ENCODE measurements at regions not wholly inside any gene's neighbourhood (a gene's known extent, or its start where the extent isn't known, plus 50 kb on each side); places are given as distances from the start of the nearest gene placed in this dataset.
"Not testable (repeated sequence)": the region's sequence is repeated elsewhere in the genome, so short reads cannot be mapped to it uniquely, and the experiment has no call there.

- Histone ChIP-seq H3K4me3 (no peak overlapping the region), H3K27ac (no peak overlapping the region), H3K4me1 (ENCODE audit: low read depth) (no peaks in the 10 kb centered on the region), H3K36me3 (no peaks in the 10 kb centered on the region), H3K27me3 (no peaks in the 10 kb centered on the region), H3K9me3 (ENCODE audit: low read depth) (no peaks in the 10 kb centered on the region)
- TF ChIP-seq, protein P1, sequence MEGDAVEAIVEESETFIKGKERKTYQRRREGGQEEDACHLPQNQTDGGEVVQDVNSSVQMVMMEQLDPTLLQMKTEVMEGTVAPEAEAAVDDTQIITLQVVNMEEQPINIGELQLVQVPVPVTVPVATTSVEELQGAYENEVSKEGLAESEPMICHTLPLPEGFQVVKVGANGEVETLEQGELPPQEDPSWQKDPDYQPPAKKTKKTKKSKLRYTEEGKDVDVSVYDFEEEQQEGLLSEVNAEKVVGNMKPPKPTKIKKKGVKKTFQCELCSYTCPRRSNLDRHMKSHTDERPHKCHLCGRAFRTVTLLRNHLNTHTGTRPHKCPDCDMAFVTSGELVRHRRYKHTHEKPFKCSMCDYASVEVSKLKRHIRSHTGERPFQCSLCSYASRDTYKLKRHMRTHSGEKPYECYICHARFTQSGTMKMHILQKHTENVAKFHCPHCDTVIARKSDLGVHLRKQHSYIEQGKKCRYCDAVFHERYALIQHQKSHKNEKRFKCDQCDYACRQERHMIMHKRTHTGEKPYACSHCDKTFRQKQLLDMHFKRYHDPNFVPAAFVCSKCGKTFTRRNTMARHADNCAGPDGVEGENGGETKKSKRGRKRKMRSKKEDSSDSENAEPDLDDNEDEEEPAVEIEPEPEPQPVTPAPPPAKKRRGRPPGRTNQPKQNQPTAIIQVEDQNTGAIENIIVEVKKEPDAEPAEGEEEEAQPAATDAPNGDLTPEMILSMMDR (IDR thresholded peaks at IDR 0.05; ENCODE audit: low read depth, low read length) = no peak
- DNase-seq (ENCODE audit: low read depth in 1 of 2, low spot score in 1 of 2) = no peak
These were observed 173.0 kb downstream of the SOD2 start for GRCh38 chr6:159520002-159520401.

- not testable (repeated sequence) for H3K4me1 ChIP-seq (ENCODE audit: low read depth); H3K27me3 ChIP-seq; H3K36me3 ChIP-seq; H3K27ac ChIP-seq; H3K4me3 ChIP-seq; DNase-seq (ENCODE audit: low read depth in 1 of 2, low spot score in 1 of 2); H3K9me3 ChIP-seq (ENCODE audit: low read depth)
These were observed 177.2 kb downstream of the SOD2 start for GRCh38 chr6:159515811-159516210.

- H3K9me3 ChIP-seq (ENCODE audit: low read depth) = no peaks in the 10 kb centered on the region
- DNase-seq (ENCODE audit: low read depth in 1 of 2, low spot score in 1 of 2) = no peak
These were observed 179.1 kb downstream of the SOD2 start for GRCh38 chr6:159513914-159514313.

GRCh38 chr6:159513074-159513720 is 179.8 kb downstream of the SOD2 start:
- H3K27me3 ChIP-seq = no peaks in the 10 kb centered on the region
- DNase-seq (ENCODE audit: low read depth in 1 of 2, low spot score in 1 of 2) = no peak

More at GRCh38 chr6:159513914-159514313, 179.1 kb downstream of the SOD2 start:
- Histone ChIP-seq H3K36me3 (no peaks in the 10 kb centered on the region), H3K27ac (no peak overlapping the region), H3K27me3 (no peaks in the 10 kb centered on the region), H3K4me3 (no peak overlapping the region), H3K4me1 (ENCODE audit: low read depth) (no peaks in the 10 kb centered on the region)
- TF ChIP-seq, protein P1 (IDR thresholded peaks at IDR 0.05; ENCODE audit: low read depth, low read length) = no peak

DNA sequence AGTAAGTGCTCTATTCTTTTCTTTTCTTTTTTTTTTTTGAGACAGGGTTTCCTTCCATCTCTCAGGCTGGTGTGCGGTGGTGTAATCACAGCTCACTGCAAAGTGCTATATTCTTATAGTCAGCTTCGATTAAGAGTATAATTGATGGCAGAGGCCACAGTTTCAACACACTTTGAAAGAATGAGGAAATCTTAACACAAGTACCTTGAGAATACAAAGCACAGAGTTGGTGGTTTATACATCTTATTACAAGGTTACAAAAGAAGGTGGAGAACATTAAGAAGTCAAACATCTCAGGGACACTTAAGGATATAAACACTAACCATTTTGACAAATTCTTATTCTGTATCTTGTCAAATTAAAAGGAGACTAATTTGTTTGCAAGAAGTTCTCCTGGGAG is 180.5 kb downstream of the SOD2 start:
- no peak overlapping the region for H3K4me3 ChIP-seq
- no peak for DNase-seq (ENCODE audit: low read depth in 1 of 2, low spot score in 1 of 2)
- TF ChIP-seq, protein P1 (IDR thresholded peaks at IDR 0.05; ENCODE audit: low read depth, low read length) = no peak
- no peaks in the 10 kb centered on the region for H3K36me3 ChIP-seq
- no peaks in the 10 kb centered on the region for H3K27me3 ChIP-seq
- H3K27ac ChIP-seq = no peak overlapping the region
- H3K9me3 ChIP-seq (ENCODE audit: low read depth) = no peaks in the 10 kb centered on the region
- H3K4me1 ChIP-seq (ENCODE audit: low read depth) = no peaks in the 10 kb centered on the region

More at GRCh38 chr6:159513074-159513720, 179.8 kb downstream of the SOD2 start:
- no peak overlapping the region for H3K4me3 ChIP-seq
- H3K27ac ChIP-seq = no peak overlapping the region
- H3K36me3 ChIP-seq = no peaks in the 10 kb centered on the region
- no peaks in the 10 kb centered on the region for H3K4me1 ChIP-seq (ENCODE audit: low read depth)
- H3K9me3 ChIP-seq (ENCODE audit: low read depth) = no peaks in the 10 kb centered on the region
- TF ChIP-seq, protein P1 (IDR thresholded peaks at IDR 0.05; ENCODE audit: low read depth, low read length) = no peak

DNA sequence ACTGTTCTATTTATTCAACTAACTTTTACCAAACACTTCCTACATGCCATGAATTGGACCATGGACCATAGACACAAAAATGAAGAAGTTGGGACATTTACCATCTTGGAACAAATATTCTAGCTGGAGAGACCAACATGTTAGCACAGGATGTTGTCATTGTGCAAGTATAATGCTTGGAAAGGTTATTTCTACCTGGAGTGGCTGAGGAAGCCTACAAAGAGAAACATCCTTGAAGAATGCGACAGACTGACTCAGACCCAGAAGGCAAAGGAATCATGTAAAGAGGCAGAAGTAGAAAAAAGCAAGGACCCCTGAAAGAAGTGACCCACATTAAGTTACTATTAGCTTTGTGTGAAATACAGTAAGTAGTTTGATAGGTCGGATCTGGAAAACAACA is 180.9 kb downstream of the SOD2 start:
- Histone ChIP-seq H3K4me1 (ENCODE audit: low read depth) (no peaks in the 10 kb centered on the region), H3K4me3 (no peak overlapping the region), H3K27ac (no peak overlapping the region), H3K9me3 (ENCODE audit: low read depth) (no peaks in the 10 kb centered on the region), H3K36me3 (no peaks in the 10 kb centered on the region), H3K27me3 (no peaks in the 10 kb centered on the region)
- no peak for DNase-seq (ENCODE audit: low read depth in 1 of 2, low spot score in 1 of 2)
- TF ChIP-seq, protein P1 (IDR thresholded peaks at IDR 0.05; ENCODE audit: low read depth, low read length) = no peak
